K562 (cell line): ENCODE measurements at regions not wholly inside any gene's neighbourhood (a gene's known extent, or its start where the extent isn't known, plus 50 kb on each side); places are given as distances from the start of the nearest gene placed in this dataset.

ENCODE experiments used
- AFF4 ChIP-seq: sonication (generic); formaldehyde crosslinking; IDR thresholded peaks from 2 replicates; pipeline ENCODE4 v1.8.0; 2023; ENCODE audit warnings: mild to moderate bottlenecking, missing genetic modification reagents
- CBX8 ChIP-seq: fragments of 200-600 bp; sonication (generic); IDR thresholded peaks from 2 replicates; pipeline ENCODE4 v1.6.1; 2012; ENCODE audit warnings: borderline replicate concordance, mixed run types, low read depth, mild to moderate bottlenecking, moderate library complexity, mixed read lengths, low read length, control low read depth, inconsistent platforms; ENCODE audit not compliant: poor library complexity, severe bottlenecking; ENCODE audit errors: extremely low read depth
- CTCF ChIP-seq, 3 experiments: IDR thresholded peaks in 2 of 3; conservative IDR thresholded peaks in 1 of 3; 2 replicates each; pipeline ENCODE4 v1.5.1; 2011 to 2012; ENCODE audit warnings: low read length in 3 of 3, mild to moderate bottlenecking in 3 of 3, control low read depth in 2 of 3, improper control_type of control experiment in 1 of 3, inconsistent platforms in 1 of 3, low read depth in 1 of 3, mixed read lengths in 1 of 3, moderate library complexity in 1 of 3; ENCODE audit not compliant: insufficient read depth in 2 of 3
- CUX1 ChIP-seq: fragments of 200-800 bp; sonication (Bioruptor generic); IDR thresholded peaks from 2 replicates; pipeline ENCODE4 v1.6.1; 2016; ENCODE audit warnings: missing genetic modification characterization, missing compliant biosample characterization
- E2F1 ChIP-seq: sonication (generic); formaldehyde crosslinking; IDR thresholded peaks from 2 replicates; pipeline ENCODE4 v1.8.1; 2023; ENCODE audit warnings: mild to moderate bottlenecking, missing genetic modification reagents, moderate library complexity
- GATA2 ChIP-seq: sonication (generic); formaldehyde crosslinking; IDR thresholded peaks from 2 replicates; pipeline ENCODE4 v1.4.0; 2020; ENCODE audit warnings: mild to moderate bottlenecking, missing genetic modification reagents
- JUND ChIP-seq, 2 experiments: IDR thresholded peaks; 2 replicates in 1 of 2; 3 replicates in 1 of 2; pipeline ENCODE4 v1.6.1; 2011; ENCODE audit warnings: borderline replicate concordance in 2 of 2, low read depth in 2 of 2, low read length in 2 of 2, improper control_type of control experiment in 1 of 2, missing biosample characterization in 1 of 2, missing genetic modification characterization in 1 of 2, missing genetic modification reagents in 1 of 2
- MAFG ChIP-seq: fragments of 450-650 bp; conservative IDR thresholded peaks from 2 replicates; pipeline ENCODE4 v1.6.1; 2016; ENCODE audit warnings: missing genetic modification characterization, missing compliant biosample characterization
- MCM7 ChIP-seq, 2 experiments: fragments of 450-650 bp; IDR thresholded peaks; 2 replicates each; pipeline ENCODE4 v1.6.1; 2016 to 2018
- SP1 ChIP-seq: sonication (generic); formaldehyde crosslinking; IDR thresholded peaks from 2 replicates; pipeline ENCODE4 v1.8.1; 2022; ENCODE audit warnings: mild to moderate bottlenecking, missing genetic modification reagents

- TF ChIP-seq JUND (IDR thresholded peaks at IDR 0.05; ENCODE audit: borderline replicate concordance, low read depth, low read length) (no peak), JUND (tag; IDR thresholded peaks at IDR 0.05; ENCODE audit: borderline replicate concordance, low read depth, low read length) (no peak), AFF4 (CRISPR knock-in tag) (no peak), CTCF (IDR thresholded peaks at IDR 0.05 in 2 of 3, conservative IDR thresholded peaks at IDR 0.05 in 1 of 3; ENCODE audit: insufficient read depth in 2 of 3, low read depth in 1 of 3, low read length in 3 of 3) (no peak), E2F1 (no peak), GATA2 (CRISPR knock-in tag) (no peak), CBX8 (no peak), CUX1 (CRISPR knock-in tag) (no peak), SP1 (CRISPR knock-in tag) (no peak), MCM7 (IDR thresholded peaks at IDR 0.05) (no peak), MAFG (tag) (no peak)
These were observed 271.7 kb downstream of the TFAP2B start for GRCh38 chr6:51090343-51090742.
